HG02588 (cell line): ENCODE measurements at regions not wholly inside any gene's neighbourhood (a gene's known extent, or its start where the extent isn't known, plus 50 kb on each side); places are given as distances from the start of the nearest gene placed in this dataset.
"Not testable (repeated sequence)": the region's sequence is repeated elsewhere in the genome, so short reads cannot be mapped to it uniquely, and the experiment has no call there.

ENCODE experiments used
- ATAC-seq: cut with Tn5 transposase; IDR thresholded peaks from one replicate; pipeline ENCODE4 v1.9.1; 2021; ENCODE audit warnings: mild to moderate bottlenecking, moderate library complexity; ENCODE audit not compliant: unreplicated experiment

GRCh38 chr6:4656106-4656505 is 120.1 kb upstream of the CDYL start:
- ATAC-seq: no peak

- no peak for ATAC-seq
These were observed 120.8 kb upstream of the CDYL start for GRCh38 chr6:4655196-4656025.

- no peak for ATAC-seq
These were observed 123.1 kb upstream of the CDYL start for GRCh38 chr6:4653141-4653540.

GRCh38 chr6:4651831-4652467 is 124.3 kb upstream of the CDYL start:
- no peak for ATAC-seq

- no peak for ATAC-seq
These were observed 126.5 kb upstream of the CDYL start for GRCh38 chr6:4649728-4650127.

GRCh38 chr6:4647414-4648365 is 128.5 kb upstream of the CDYL start:
- no peak for ATAC-seq

GRCh38 chr6:4645713-4646360 is 130.4 kb upstream of the CDYL start:
- no peak for ATAC-seq

GRCh38 chr6:4644996-4645395 is 131.2 kb upstream of the CDYL start:
- no peak for ATAC-seq

- no peak for ATAC-seq
These were observed 134.7 kb upstream of the CDYL start for GRCh38 chr6:4641461-4641860.

- no peak for ATAC-seq
These were observed 136.1 kb upstream of the CDYL start for GRCh38 chr6:4640139-4640538.

GRCh38 chr6:4638641-4639040 is 137.6 kb upstream of the CDYL start:
- no peak for ATAC-seq

GRCh38 chr6:4637691-4638433 is 138.3 kb upstream of the CDYL start:
- no peak for ATAC-seq

GRCh38 chr6:4636881-4637224 is 139.4 kb upstream of the CDYL start:
- ATAC-seq: no peak

GRCh38 chr6:4636191-4636880 is 139.9 kb upstream of the CDYL start:
- ATAC-seq: no peak

- ATAC-seq: no peak
These were observed 140.5 kb upstream of the CDYL start for GRCh38 chr6:4635666-4636065.

GRCh38 chr6:4632421-4632820 is 143.8 kb upstream of the CDYL start:
- ATAC-seq: no peak

GRCh38 chr6:4629789-4630188 is 146.4 kb upstream of the CDYL start:
- ATAC-seq: not testable (repeated sequence)

- no peak for ATAC-seq
These were observed 150.6 kb upstream of the CDYL start for GRCh38 chr6:4625557-4625956.

GRCh38 chr6:4624726-4625125 is 151.5 kb upstream of the CDYL start:
- no peak for ATAC-seq
